Muscle of leg (tissue), 3 donors: ENCODE measurements at regions not wholly inside any gene's neighbourhood (a gene's known extent, or its start where the extent isn't known, plus 50 kb on each side); places are given as distances from the start of the nearest gene placed in this dataset.

Experiments used
- DNase-seq: peaks from one replicate; pipeline ENCODE4 v3.0.0; 2013
- H3K27ac ChIP-seq: one replicate; pipeline ENCODE4 v1.5.1; 2013; ENCODE audit warnings: mild to moderate bottlenecking, low read length, control low read depth
- H3K27me3 ChIP-seq: one replicate; pipeline ENCODE4 v1.6.1; 2013; ENCODE audit warnings: low read length; ENCODE audit not compliant: control insufficient read depth, insufficient read depth
- H3K36me3 ChIP-seq: one replicate; pipeline ENCODE4 v1.6.1; 2013; ENCODE audit warnings: low read length; ENCODE audit not compliant: control insufficient read depth, insufficient read depth
- H3K4me1 ChIP-seq: one replicate; pipeline ENCODE4 v1.6.1; 2013; ENCODE audit warnings: low read length; ENCODE audit not compliant: control insufficient read depth, insufficient read depth
- H3K4me3 ChIP-seq: one replicate; pipeline ENCODE4 v1.5.1; 2013; ENCODE audit warnings: low read length, control low read depth
- H3K9me3 ChIP-seq: replicated peaks from 2 replicates; pipeline ENCODE4 v1.6.1; 2013; ENCODE audit warnings: low read depth, low read length; ENCODE audit not compliant: control insufficient read depth
- WGBS: methylation state at CpG from one replicate; pipeline ENCODE4 v1.1.5; 2013; ENCODE audit warnings: missing lambda C conversion rate; ENCODE audit not compliant: insufficient coverage; 5-methylcytosine and 5-hydroxymethylcytosine counted together

GRCh38 chr11:121692236-121692635, 239.5 kb upstream of the SORL1-AS1 start:
- H3K36me3 ChIP-seq = no peaks in the 10 kb centered on the region
- H3K4me3 ChIP-seq = no peak overlapping the region
- peaks cover 25% of the 10 kb centered on the region for H3K4me1 ChIP-seq
- 71% methylated on average over 1 of the region's 1 CpG for WGBS
- DNase-seq = no peak
- no peak overlapping the region for H3K27ac ChIP-seq
- no peaks in the 10 kb centered on the region for H3K9me3 ChIP-seq
- no peaks in the 10 kb centered on the region for H3K27me3 ChIP-seq

DNA sequence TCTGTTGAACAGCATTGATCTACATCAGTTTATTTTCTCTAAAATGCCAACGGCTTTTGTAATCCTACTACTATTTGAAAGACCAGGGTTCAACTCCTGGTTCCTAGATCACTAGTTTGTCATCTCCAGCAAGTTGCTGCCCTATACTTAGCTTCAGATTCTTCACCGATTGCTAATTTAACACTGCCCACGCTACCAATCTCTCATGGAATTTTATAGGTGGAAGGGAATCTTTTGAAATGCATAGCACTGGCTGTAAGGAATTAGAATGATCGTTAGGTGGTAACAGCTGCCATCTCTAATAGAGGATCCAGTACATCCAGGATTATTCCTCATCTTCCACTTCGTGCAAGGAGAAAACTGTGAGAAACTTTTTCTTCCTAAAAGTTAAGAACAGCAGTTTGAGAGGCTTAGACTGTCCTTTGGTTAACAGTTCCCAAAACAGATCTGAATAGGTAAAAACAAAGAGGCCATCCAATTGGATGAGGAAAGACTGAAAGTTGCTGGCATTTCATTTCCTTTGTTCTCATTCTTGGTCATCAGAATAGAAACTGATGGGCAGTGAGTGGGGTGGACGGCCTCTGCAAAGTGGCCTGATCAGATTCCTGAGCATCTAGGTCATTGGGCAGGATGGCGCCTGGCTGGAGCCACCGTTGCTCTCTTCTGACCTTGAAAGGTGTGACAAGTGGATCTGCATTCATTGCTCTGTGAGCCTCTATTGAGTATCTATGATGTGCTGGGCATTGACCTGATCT, 236.3 kb upstream of the SORL1-AS1 start:
- WGBS = 79% methylated on average over 2 of the region's 8 CpGs
- H3K27me3 ChIP-seq = no peaks in the 10 kb centered on the region
- H3K4me3 ChIP-seq = no peak overlapping the region
- H3K4me1 ChIP-seq = peaks cover 12% of the 10 kb centered on the region
- DNase-seq = no peak
- no peaks in the 10 kb centered on the region for H3K36me3 ChIP-seq
- H3K27ac ChIP-seq = no peak overlapping the region
- no peaks in the 10 kb centered on the region for H3K9me3 ChIP-seq

- Histone ChIP-seq H3K27ac (no peak overlapping the region), H3K27me3 (no peaks in the 10 kb centered on the region), H3K36me3 (no peaks in the 10 kb centered on the region), H3K9me3 (no peaks in the 10 kb centered on the region), H3K4me3 (no peak overlapping the region), H3K4me1 (peaks cover 12% of the 10 kb centered on the region)
- 20% methylated on average over 1 of the region's 5 CpGs for WGBS
- DNase-seq = peak; percentile 80
These were observed 235.3 kb upstream of the SORL1-AS1 start for GRCh38 chr11:121688055-121688491.

GRCh38 chr11:121683791-121684190, 231.0 kb upstream of the SORL1-AS1 start:
- Histone ChIP-seq H3K27me3 (no peaks in the 10 kb centered on the region), H3K4me3 (no peak overlapping the region), H3K27ac (no peak overlapping the region), H3K9me3 (no peaks in the 10 kb centered on the region), H3K4me1 (peaks cover 9% of the 10 kb centered on the region), H3K36me3 (no peaks in the 10 kb centered on the region)
- no peak for DNase-seq
- 100% methylated on average over 3 of the region's 3 CpGs for WGBS
